Natural killer cell treated with Interleukin-12 subunit alpha and Interleukin-12 subunit beta and Interleukin-15 and Interleukin-18, amount 100 ng/mL, for 72 hours (primary cell): ENCODE measurements at regions not wholly inside any gene's neighbourhood (a gene's known extent, or its start where the extent isn't known, plus 50 kb on each side); places are given as distances from the start of the nearest gene placed in this dataset.
A peak's percentile ranks its signal among the peaks of the same experiment; 100 is the strongest.

Experiments
- ATAC-seq, 2 donors: fragments of 150-1000 bp; cut with Tn5 transposase in 1 of 2; sonication (Bioruptor Pico), chemical (Tn5 transposase) in 1 of 2; 2 replicates each; pipeline ENCODE4 v1.10.0; 2021
- DNase-seq: peaks from one replicate; pipeline ENCODE4 v3.0.0; 2022; ENCODE audit warnings: low spot score
- H3K27ac Mint-ChIP-seq, 2 donors: 1 replicate in 1 of 2; 2 replicates in 1 of 2; pipeline ENCODE4 v1.8.0; 2022; ENCODE audit warnings: mixed read lengths in 2 of 2, mild to moderate bottlenecking in 1 of 2, moderate library complexity in 1 of 2
- H3K27me3 Mint-ChIP-seq, 2 donors: 1 replicate in 1 of 2; 2 replicates in 1 of 2; pipeline ENCODE4 v1.8.0; 2022; ENCODE audit warnings: mixed read lengths in 2 of 2
- H3K36me3 Mint-ChIP-seq: one replicate; pipeline ENCODE4 v1.8.0; 2022; ENCODE audit warnings: mixed read lengths
- H3K4me1 Mint-ChIP-seq, 2 donors: 1 replicate in 1 of 2; 2 replicates in 1 of 2; pipeline ENCODE4 v1.8.0; 2022; ENCODE audit warnings: low read depth in 2 of 2, mixed read lengths in 2 of 2, mild to moderate bottlenecking in 1 of 2
- H3K4me3 Mint-ChIP-seq: one replicate; pipeline ENCODE4 v1.8.0; 2022; ENCODE audit warnings: mixed read lengths
- H3K9me3 Mint-ChIP-seq: 2 replicates; pipeline ENCODE4 v1.8.0; 2022; ENCODE audit warnings: mixed read lengths

GRCh38 chr18:46297124-46297523, 192.9 kb downstream of the HAUS1 start:
- no peaks in the 10 kb centered on the region for H3K9me3 Mint-ChIP-seq
- H3K4me3 Mint-ChIP-seq = no peak overlapping the region
- no peak overlapping the region for H3K27ac Mint-ChIP-seq
- no peaks in the 10 kb centered on the region for H3K36me3 Mint-ChIP-seq
- DNase-seq (no peak), ATAC-seq (no peak)
- no peaks in the 10 kb centered on the region for H3K27me3 Mint-ChIP-seq
- peaks cover 9 to 17% of the 10 kb centered on the region in 2 donors for H3K4me1 Mint-ChIP-seq

GRCh38 chr18:46297621-46298020, 193.4 kb downstream of the HAUS1 start:
- no peak overlapping the region for H3K4me3 Mint-ChIP-seq
- no peaks in the 10 kb centered on the region for H3K36me3 Mint-ChIP-seq
- DNase-seq (no peak), ATAC-seq (no peak)
- no peak overlapping the region for H3K27ac Mint-ChIP-seq
- peaks cover 0 to 3% of the 10 kb centered on the region in 2 donors for H3K27me3 Mint-ChIP-seq
- H3K4me1 Mint-ChIP-seq = peaks cover 11 to 20% of the 10 kb centered on the region in 2 donors
- no peaks in the 10 kb centered on the region for H3K9me3 Mint-ChIP-seq

GRCh38 chr18:46298511-46298910, 194.3 kb downstream of the HAUS1 start:
- H3K9me3 Mint-ChIP-seq = no peaks in the 10 kb centered on the region
- peaks cover 15 to 24% of the 10 kb centered on the region in 2 donors for H3K4me1 Mint-ChIP-seq
- H3K36me3 Mint-ChIP-seq = no peaks in the 10 kb centered on the region
- no peak for ATAC-seq
- H3K4me3 Mint-ChIP-seq = no peak overlapping the region
- peaks cover 0 to 9% of the 10 kb centered on the region in 2 donors for H3K27me3 Mint-ChIP-seq
- no peak overlapping the region for H3K27ac Mint-ChIP-seq
- no peak for DNase-seq

GRCh38 chr18:46299465-46300008, 195.4 kb downstream of the HAUS1 start:
- peaks cover 15 to 24% of the 10 kb centered on the region in 2 donors for H3K4me1 Mint-ChIP-seq
- H3K36me3 Mint-ChIP-seq = no peaks in the 10 kb centered on the region
- H3K9me3 Mint-ChIP-seq = no peaks in the 10 kb centered on the region
- no peak overlapping the region for H3K27ac Mint-ChIP-seq
- H3K27me3 Mint-ChIP-seq = peaks cover 0 to 9% of the 10 kb centered on the region in 2 donors
- no peak for ATAC-seq
- no peak overlapping the region for H3K4me3 Mint-ChIP-seq
- DNase-seq = no peak

GRCh38 chr18:46301081-46301480, 196.9 kb downstream of the HAUS1 start:
- H3K36me3 Mint-ChIP-seq = no peaks in the 10 kb centered on the region
- H3K9me3 Mint-ChIP-seq = no peaks in the 10 kb centered on the region
- ATAC-seq (no peak), DNase-seq (no peak)
- no peak overlapping the region for H3K4me3 Mint-ChIP-seq
- H3K4me1 Mint-ChIP-seq = peaks cover 15 to 24% of the 10 kb centered on the region in 2 donors
- H3K27ac Mint-ChIP-seq = no peak overlapping the region
- H3K27me3 Mint-ChIP-seq = peaks cover 0 to 9% of the 10 kb centered on the region in 2 donors

- Mint-ChIP-seq H3K9me3 (no peaks in the 10 kb centered on the region), H3K36me3 (no peaks in the 10 kb centered on the region), H3K4me1 (peaks cover 15 to 20% of the 10 kb centered on the region in 2 donors), H3K27me3 (peaks cover 0 to 9% of the 10 kb centered on the region in 2 donors), H3K27ac (no peak overlapping the region), H3K4me3 (no peak overlapping the region)
- ATAC-seq (no peak), DNase-seq (no peak)
Measured at GRCh38 chr18:46301571-46301970, 197.4 kb downstream of the HAUS1 start.

GRCh38 chr18:46302528-46303485, 198.6 kb downstream of the HAUS1 start:
- H3K27ac Mint-ChIP-seq = no peak overlapping the region
- ATAC-seq (peak in 1 of 2 donors; percentile 45), DNase-seq (no peak)
- H3K4me1 Mint-ChIP-seq = peaks cover 12 to 14% of the 10 kb centered on the region in 2 donors
- no peaks in the 10 kb centered on the region for H3K9me3 Mint-ChIP-seq
- no peak overlapping the region for H3K4me3 Mint-ChIP-seq
- peaks cover 0 to 16% of the 10 kb centered on the region in 2 donors for H3K27me3 Mint-ChIP-seq
- H3K36me3 Mint-ChIP-seq = no peaks in the 10 kb centered on the region

GRCh38 chr18:46310258-46310657, 206.1 kb downstream of the HAUS1 start:
- H3K4me1 Mint-ChIP-seq = peaks cover 5% of the 10 kb centered on the region in 2 donors
- H3K36me3 Mint-ChIP-seq = no peaks in the 10 kb centered on the region
- no peak for ATAC-seq

GRCh38 chr18:46310675-46311345, 206.6 kb downstream of the HAUS1 start:
- Mint-ChIP-seq H3K36me3 (no peaks in the 10 kb centered on the region), H3K27ac (no peak overlapping the region), H3K27me3 (peaks cover 3 to 8% of the 10 kb centered on the region in 2 donors), H3K9me3 (no peaks in the 10 kb centered on the region), H3K4me3 (no peak overlapping the region), H3K4me1 (peaks cover 5% of the 10 kb centered on the region in 2 donors)
- DNase-seq (no peak), ATAC-seq (peak in 1 of 2 donors; percentile 21)

More at GRCh38 chr18:46310258-46310657, 206.1 kb downstream of the HAUS1 start:
- no peaks in the 10 kb centered on the region for H3K9me3 Mint-ChIP-seq
- no peak overlapping the region for H3K4me3 Mint-ChIP-seq
- no peak overlapping the region for H3K27ac Mint-ChIP-seq
- H3K27me3 Mint-ChIP-seq = peaks cover 3 to 8% of the 10 kb centered on the region in 2 donors
- no peak for DNase-seq

- DNase-seq (no peak), ATAC-seq (no peak)
- Mint-ChIP-seq H3K36me3 (no peaks in the 10 kb centered on the region), H3K9me3 (no peaks in the 10 kb centered on the region), H3K27ac (no peak overlapping the region), H3K4me1 (peaks cover 5% of the 10 kb centered on the region in 2 donors), H3K4me3 (no peak overlapping the region), H3K27me3 (peaks cover 3 to 8% of the 10 kb centered on the region in 2 donors)
Measured at GRCh38 chr18:46311491-46311890, 207.3 kb downstream of the HAUS1 start.

- H3K4me1 Mint-ChIP-seq = peaks cover 5% of the 10 kb centered on the region in 2 donors
- DNase-seq = no peak
- H3K27ac Mint-ChIP-seq = peak overlapping the region in 1 of 2 donors; percentile 28
Measured at GRCh38 chr18:46312221-46312620, 208.0 kb downstream of the HAUS1 start.

GRCh38 chr18:46313521-46313920, 209.3 kb downstream of the HAUS1 start:
- Mint-ChIP-seq H3K4me3 (no peak overlapping the region), H3K27ac (no peak overlapping the region), H3K27me3 (peaks cover 0 to 3% of the 10 kb centered on the region in 2 donors), H3K9me3 (no peaks in the 10 kb centered on the region), H3K36me3 (no peaks in the 10 kb centered on the region), H3K4me1 (peaks cover 5% of the 10 kb centered on the region in 2 donors)
- ATAC-seq (no peak), DNase-seq (no peak)

More at GRCh38 chr18:46312221-46312620, 208.0 kb downstream of the HAUS1 start:
- no peaks in the 10 kb centered on the region for H3K36me3 Mint-ChIP-seq
- ATAC-seq = no peak
- no peaks in the 10 kb centered on the region for H3K9me3 Mint-ChIP-seq
- peaks cover 3 to 7% of the 10 kb centered on the region in 2 donors for H3K27me3 Mint-ChIP-seq
- no peak overlapping the region for H3K4me3 Mint-ChIP-seq

- Mint-ChIP-seq H3K36me3 (no peaks in the 10 kb centered on the region), H3K4me3 (no peak overlapping the region), H3K9me3 (no peaks in the 10 kb centered on the region), H3K4me1 (peaks cover 5% of the 10 kb centered on the region in 2 donors), H3K27ac (no peak overlapping the region), H3K27me3 (peaks cover 0 to 3% of the 10 kb centered on the region in 2 donors)
- no peak for DNase-seq
- no peak for ATAC-seq
Measured at GRCh38 chr18:46314011-46314410, 209.8 kb downstream of the HAUS1 start.
